GM21447 (cell line): ENCODE measurements at regions not wholly inside any gene's neighbourhood (a gene's known extent, or its start where the extent isn't known, plus 50 kb on each side); places are given as distances from the start of the nearest gene placed in this dataset.

Source experiments
- ATAC-seq: cut with Tn5 transposase; IDR thresholded peaks from one replicate; pipeline ENCODE4 v1.9.1; 2021; ENCODE audit not compliant: unreplicated experiment

GRCh38 chr12:87930033-87930432 lies 99.2 kb downstream of the C12orf50 start:
- no peak for ATAC-seq

GRCh38 chr12:87929346-87929745 lies 99.9 kb downstream of the C12orf50 start:
- no peak for ATAC-seq

- ATAC-seq = no peak
These were observed 101.2 kb downstream of the C12orf50 start for GRCh38 chr12:87928031-87928430.

GRCh38 chr12:87925021-87925420 lies 104.2 kb downstream of the C12orf50 start:
- ATAC-seq = no peak

GRCh38 chr12:87924149-87924548 lies 105.1 kb downstream of the C12orf50 start:
- ATAC-seq = no peak

- ATAC-seq = no peak
These were observed 105.8 kb downstream of the C12orf50 start for GRCh38 chr12:87923361-87923760.

- no peak for ATAC-seq
These were observed 106.5 kb downstream of the C12orf50 start for GRCh38 chr12:87922736-87923135.

GRCh38 chr12:87921621-87922020 lies 107.6 kb downstream of the C12orf50 start:
- no peak for ATAC-seq

GRCh38 chr12:87920139-87920538 lies 109.1 kb downstream of the C12orf50 start:
- no peak for ATAC-seq

GRCh38 chr12:87901457-87901856 lies 127.7 kb downstream of the C12orf50 start:
- ATAC-seq = no peak

- ATAC-seq = no peak
These were observed 131.5 kb downstream of the C12orf50 start for GRCh38 chr12:87897662-87898061.

- ATAC-seq = no peak
These were observed 145.4 kb downstream of the C12orf50 start for GRCh38 chr12:87883806-87884205.

- no peak for ATAC-seq
These were observed 150.1 kb downstream of the C12orf50 start for GRCh38 chr12:87879141-87879540.

- no peak for ATAC-seq
These were observed 158.4 kb downstream of the C12orf50 start for GRCh38 chr12:87870493-87871460.

GRCh38 chr12:87870061-87870460 lies 159.1 kb downstream of the C12orf50 start:
- no peak for ATAC-seq

- no peak for ATAC-seq
These were observed 162.5 kb downstream of the C12orf50 start for GRCh38 chr12:87866578-87867292.

- no peak for ATAC-seq
These were observed 167.4 kb downstream of the C12orf50 start for GRCh38 chr12:87861791-87862190.

GRCh38 chr12:87853448-87854003 lies 175.7 kb downstream of the C12orf50 start:
- ATAC-seq = no peak

- no peak for ATAC-seq
These were observed 180.1 kb downstream of the C12orf50 start for GRCh38 chr12:87849074-87849473.

- no peak for ATAC-seq
These were observed 180.8 kb downstream of the C12orf50 start for GRCh38 chr12:87848248-87848868.

GRCh38 chr12:87847147-87847546 lies 182.1 kb downstream of the C12orf50 start:
- no peak for ATAC-seq
